T47D (cell line): ENCODE measurements at regions not wholly inside any gene's neighbourhood (a gene's known extent, or its start where the extent isn't known, plus 50 kb on each side); places are given as distances from the start of the nearest gene placed in this dataset.

Experiments used
- DNase-seq, 2 experiments: peaks; one replicate each; pipeline versions ENCODE4 v3.0.0 to v3.0.0-alpha.2; 2011 to 2012; ENCODE audit warnings: low read depth in 1 of 2, low spot score in 1 of 2
- JUND ChIP-seq: IDR thresholded peaks from 2 replicates; pipeline ENCODE4 v1.6.1; 2012; ENCODE audit warnings: low read depth
- in situ Hi-C: cut with HindIII; loops from 2 replicates; pipeline ENCODE4 v1.10.0; 2016; ENCODE audit warnings: low sequenced_read_pairs, low pct_unique_long_range_greater_than_20kb

- no peak for TF ChIP-seq JUND
- in situ Hi-C loops, result no loop called here
- no peak for DNase-seq
Measured at GRCh38 chr6:102571236-102571908, 1177.9 kb downstream of the GRIK2 start.

DNA sequence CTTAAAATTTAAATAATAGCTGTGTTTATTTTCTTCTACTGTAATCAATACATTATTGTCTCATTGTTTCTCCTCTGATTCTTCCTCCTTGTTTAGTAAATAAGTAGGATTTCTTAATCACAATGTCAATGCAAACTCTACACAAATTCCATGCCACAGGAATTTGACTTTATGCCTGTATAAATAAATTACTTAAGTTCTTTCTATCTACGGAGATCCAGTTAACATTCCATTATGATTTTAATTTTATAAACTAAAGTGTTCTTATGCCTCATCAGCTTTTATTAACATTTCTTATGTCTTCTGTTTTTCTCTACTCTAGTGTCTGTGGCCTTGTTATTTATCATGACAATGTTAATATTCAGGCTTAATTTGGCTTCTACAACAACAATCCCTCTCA is 1169.2 kb downstream of the GRIK2 start:
- DNase-seq, result peak in 1 of 2 experiments; percentile 23
- TF ChIP-seq JUND, result no peak
- in situ Hi-C loops, result no loop called here

DNA sequence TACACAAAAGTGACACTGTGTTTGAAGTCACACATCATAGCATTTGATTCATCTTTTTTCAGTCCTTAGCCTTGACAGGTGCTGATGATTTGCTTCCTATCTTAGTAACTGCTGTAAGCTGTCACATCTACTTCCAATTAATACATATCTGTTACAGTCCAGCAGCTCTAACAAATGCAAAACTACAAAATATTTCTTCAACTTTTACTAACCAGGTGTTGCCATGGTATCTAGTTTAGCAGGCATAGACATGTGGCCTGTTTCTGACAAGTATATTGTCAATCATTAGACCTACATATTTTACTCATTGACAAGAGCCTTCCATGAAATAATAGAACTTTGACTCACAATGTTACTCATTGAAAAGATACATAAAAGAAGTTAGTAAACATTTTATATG is 1159.7 kb downstream of the GRIK2 start:
- TF ChIP-seq JUND, result no peak
- no peak for DNase-seq
- in situ Hi-C loops, result no loop called here

DNA sequence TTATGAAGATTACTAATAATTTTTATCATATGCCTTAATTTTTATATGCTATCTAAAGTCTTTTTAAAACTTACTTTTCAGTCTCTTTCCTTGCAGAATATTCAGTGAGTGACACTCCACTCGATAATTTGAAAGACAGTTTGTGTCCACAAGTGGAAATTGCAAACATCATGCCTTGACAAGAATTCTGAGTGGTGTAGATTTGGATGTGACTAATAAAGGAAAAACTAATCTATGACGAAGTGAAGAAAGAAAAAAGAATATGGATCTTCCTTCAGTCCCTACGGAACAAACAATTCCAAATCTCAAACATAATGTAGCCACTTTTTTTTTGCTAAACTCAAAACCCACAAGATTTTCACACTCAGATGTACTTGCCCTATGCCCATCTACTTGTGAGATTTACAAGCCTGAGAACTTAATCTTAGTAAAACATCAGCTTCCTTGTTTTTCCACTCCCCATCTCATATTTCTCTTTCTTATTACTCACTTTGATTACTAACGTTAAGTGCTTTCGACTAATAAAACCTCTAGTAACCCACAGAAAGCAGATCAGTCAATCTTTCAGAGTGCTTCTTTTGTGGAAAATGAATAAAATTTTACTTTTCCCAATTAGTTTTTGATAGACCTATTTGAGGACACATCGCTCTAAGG is 1155.8 kb downstream of the GRIK2 start:
- in situ Hi-C loops, result no loop called here
- TF ChIP-seq JUND, result no peak
- DNase-seq, result no peak

- no peak for TF ChIP-seq JUND
- in situ Hi-C loops, result no loop called here
- DNase-seq, result peak in 1 of 2 experiments; percentile 53
Measured at GRCh38 chr6:102525336-102525735, 1131.8 kb downstream of the GRIK2 start.

DNA sequence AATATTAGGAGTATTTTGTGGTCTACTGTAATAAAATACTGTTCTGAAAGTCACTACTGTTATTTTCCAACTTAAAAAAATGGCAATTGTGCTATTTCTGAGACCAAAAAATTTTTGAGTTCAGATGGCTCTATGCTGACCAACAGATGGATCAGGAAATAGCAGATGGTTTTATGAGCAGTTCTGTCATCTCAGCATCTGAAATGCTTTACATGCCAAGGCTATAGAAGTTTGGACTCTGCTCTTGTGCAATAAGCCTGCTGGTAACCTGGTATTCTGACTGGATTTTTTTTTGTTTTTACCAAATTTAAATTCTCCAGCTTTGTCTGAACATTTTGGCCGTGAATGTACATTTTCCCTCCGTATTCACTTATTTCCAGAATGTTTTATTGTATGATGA is 1127.5 kb downstream of the GRIK2 start:
- in situ Hi-C loops, result no loop called here
- peak in 1 of 2 experiments; percentile 35 for DNase-seq
- TF ChIP-seq JUND, result no peak

DNA sequence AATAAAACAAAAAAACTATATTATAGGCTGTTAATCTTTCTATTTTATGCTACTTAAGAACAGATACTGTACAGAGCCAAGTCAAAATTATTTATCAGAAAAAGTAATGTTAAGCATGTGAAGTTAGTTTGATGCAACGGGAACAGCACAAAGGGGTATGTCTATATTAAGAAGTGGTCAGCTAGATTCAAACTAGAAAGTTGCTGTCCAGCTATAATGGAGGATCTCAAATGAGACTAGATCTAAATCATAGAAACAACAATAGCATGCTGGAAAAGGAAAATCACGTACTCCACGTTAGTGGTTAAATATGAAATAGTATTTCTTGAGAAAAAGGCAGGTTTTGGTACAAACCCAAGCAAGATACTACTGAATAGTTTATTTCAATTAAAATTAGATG is 1124.0 kb downstream of the GRIK2 start:
- in situ Hi-C loops, result no loop called here
- no peak for TF ChIP-seq JUND
- DNase-seq, result no peak

GRCh38 chr6:102501615-102502014 is 1108.1 kb downstream of the GRIK2 start:
- no peak for TF ChIP-seq JUND
- no peak for DNase-seq
- in situ Hi-C loops, result no loop called here

GRCh38 chr6:102494808-102495207 is 1101.3 kb downstream of the GRIK2 start:
- DNase-seq, result no peak
- in situ Hi-C loops, result no loop called here
- TF ChIP-seq JUND, result no peak

DNA sequence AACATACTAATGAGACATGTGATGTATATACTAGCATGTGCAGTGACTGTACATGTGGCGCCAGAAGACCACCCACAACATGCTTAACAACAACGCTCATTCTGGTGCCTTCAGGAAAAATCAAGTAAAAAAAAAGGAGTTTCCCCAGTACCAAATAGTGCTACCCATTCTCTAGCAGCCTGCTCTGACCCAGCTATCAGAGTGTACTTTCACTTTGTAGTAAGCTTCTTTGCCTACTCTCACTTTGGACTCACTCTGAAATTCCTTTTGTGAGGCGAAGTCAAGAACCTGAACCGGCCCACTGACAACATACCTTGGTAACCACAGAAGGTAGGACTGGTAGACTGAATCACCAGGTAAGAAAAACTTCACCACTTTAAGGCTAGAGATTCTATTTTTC is 1100.0 kb downstream of the GRIK2 start:
- in situ Hi-C loops, result no loop called here
- TF ChIP-seq JUND, result no peak
- DNase-seq, result no peak

- no peak for DNase-seq
- no peak for TF ChIP-seq JUND
- in situ Hi-C loops, result no loop called here
Measured at GRCh38 chr6:102488729-102489128, 1095.2 kb downstream of the GRIK2 start.

DNA sequence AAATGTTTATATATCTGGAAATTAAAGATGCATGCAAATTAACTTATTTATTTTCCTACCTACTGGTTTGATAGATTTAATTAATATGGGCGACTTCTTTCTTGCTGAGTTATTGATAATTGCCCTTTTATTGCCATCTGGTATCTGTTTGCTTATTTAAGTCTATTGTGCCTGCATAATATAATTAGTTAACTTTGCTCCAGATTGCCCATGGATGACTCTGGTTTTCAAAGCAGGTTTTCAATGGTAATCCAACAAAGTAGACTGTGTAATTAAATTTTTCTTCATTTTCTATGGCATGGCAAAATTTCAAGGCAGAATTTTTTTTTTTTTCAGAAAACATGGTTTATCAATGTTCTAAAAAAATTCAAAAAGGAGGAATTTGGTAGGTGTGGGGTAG is 1092.0 kb downstream of the GRIK2 start:
- no peak for TF ChIP-seq JUND
- DNase-seq, result no peak
- in situ Hi-C loops, result no loop called here

GRCh38 chr6:102474041-102474807 is 1080.7 kb downstream of the GRIK2 start:
- no peak for DNase-seq
- in situ Hi-C loops, result no loop called here
- TF ChIP-seq JUND, result no peak
